Adipocyte (in vitro differentiated cells): ENCODE measurements at regions not wholly inside any gene's neighbourhood (a gene's known extent, or its start where the extent isn't known, plus 50 kb on each side); places are given as distances from the start of the nearest gene placed in this dataset.

Experiments
- DNase-seq: peaks from one replicate; pipeline ENCODE4 v3.0.0-alpha.2; 2015; ENCODE audit warnings: low read depth
- H3K27me3 ChIP-seq: replicated peaks from 2 replicates; pipeline ENCODE4 v1.7.0; 2013; ENCODE audit warnings: mild to moderate bottlenecking, low read length, moderate library complexity; ENCODE audit not compliant: control insufficient read depth, insufficient read depth
- H3K36me3 ChIP-seq: 2 replicates; pipeline ENCODE4 v1.7.0; 2013; ENCODE audit warnings: low read length, mild to moderate bottlenecking, moderate library complexity; ENCODE audit not compliant: control insufficient read depth, insufficient read depth, severe bottlenecking
- H3K4me1 ChIP-seq: 2 replicates; pipeline ENCODE4 v1.7.0; 2013; ENCODE audit warnings: mild to moderate bottlenecking, low read length, moderate library complexity; ENCODE audit not compliant: control insufficient read depth, insufficient read depth
- H3K4me3 ChIP-seq: 2 replicates; pipeline ENCODE4 v1.7.0; 2013; ENCODE audit warnings: mild to moderate bottlenecking, low read length, moderate library complexity
- H3K9ac ChIP-seq: 2 replicates; pipeline ENCODE4 v1.7.0; 2013; ENCODE audit warnings: mild to moderate bottlenecking, low read length, moderate library complexity
- H3K9me3 ChIP-seq: 2 replicates; pipeline ENCODE4 v1.7.0; 2013; ENCODE audit warnings: mild to moderate bottlenecking, low read length, moderate library complexity; ENCODE audit not compliant: control insufficient read depth

- Histone ChIP-seq H3K27me3 (peaks cover 2% of the 10 kb centered on the region), H3K9ac (no peak overlapping the region), H3K4me3 (no peak overlapping the region), H3K9me3 (peaks cover 10% of the 10 kb centered on the region), H3K36me3 (no peaks in the 10 kb centered on the region), H3K4me1 (no peaks in the 10 kb centered on the region)
- no peak for DNase-seq
Measured at GRCh38 chr14:23805761-23806160, 147.8 kb upstream of the DHRS4 start.

- Histone ChIP-seq H3K9ac (no peak overlapping the region), H3K4me1 (no peaks in the 10 kb centered on the region), H3K27me3 (no peaks in the 10 kb centered on the region), H3K4me3 (no peak overlapping the region), H3K9me3 (peaks cover 11% of the 10 kb centered on the region), H3K36me3 (no peaks in the 10 kb centered on the region)
- DNase-seq, result no peak
Measured at GRCh38 chr14:23814527-23815256, 138.9 kb upstream of the DHRS4 start.

GRCh38 chr14:23816371-23816770, 137.2 kb upstream of the DHRS4 start:
- Histone ChIP-seq H3K9me3 (peaks cover 11% of the 10 kb centered on the region), H3K36me3 (no peaks in the 10 kb centered on the region), H3K27me3 (no peaks in the 10 kb centered on the region), H3K9ac (no peak overlapping the region), H3K4me3 (no peak overlapping the region), H3K4me1 (no peaks in the 10 kb centered on the region)
- no peak for DNase-seq

GRCh38 chr14:23817164-23817767, 136.3 kb upstream of the DHRS4 start:
- peaks cover 11% of the 10 kb centered on the region for H3K9me3 ChIP-seq
- no peaks in the 10 kb centered on the region for H3K36me3 ChIP-seq
- H3K4me3 ChIP-seq, result no peak overlapping the region
- H3K9ac ChIP-seq, result no peak overlapping the region
- H3K27me3 ChIP-seq, result peaks cover 2% of the 10 kb centered on the region
- DNase-seq, result no peak
- no peaks in the 10 kb centered on the region for H3K4me1 ChIP-seq

- Histone ChIP-seq H3K36me3 (no peaks in the 10 kb centered on the region), H3K9me3 (no peaks in the 10 kb centered on the region), H3K27me3 (peaks cover 13% of the 10 kb centered on the region), H3K9ac (no peak overlapping the region), H3K4me1 (peaks cover 13% of the 10 kb centered on the region), H3K4me3 (no peak overlapping the region)
- no peak for DNase-seq
Measured at GRCh38 chr14:23827100-23827892, 126.3 kb upstream of the DHRS4 start.

GRCh38 chr14:23828001-23828400, 125.6 kb upstream of the DHRS4 start:
- peaks cover 12% of the 10 kb centered on the region for H3K27me3 ChIP-seq
- H3K4me1 ChIP-seq, result peaks cover 13% of the 10 kb centered on the region
- DNase-seq, result no peak
- no peak overlapping the region for H3K9ac ChIP-seq
- H3K4me3 ChIP-seq, result no peak overlapping the region
- no peaks in the 10 kb centered on the region for H3K36me3 ChIP-seq
- no peaks in the 10 kb centered on the region for H3K9me3 ChIP-seq

- Histone ChIP-seq H3K27me3 (peaks cover 12% of the 10 kb centered on the region), H3K9ac (no peak overlapping the region), H3K4me3 (no peak overlapping the region), H3K9me3 (no peaks in the 10 kb centered on the region), H3K4me1 (peaks cover 13% of the 10 kb centered on the region), H3K36me3 (no peaks in the 10 kb centered on the region)
- no peak for DNase-seq
Measured at GRCh38 chr14:23828616-23829015, 125.0 kb upstream of the DHRS4 start.

GRCh38 chr14:23829736-23830471, 123.7 kb upstream of the DHRS4 start:
- Histone ChIP-seq H3K9me3 (no peaks in the 10 kb centered on the region), H3K27me3 (peaks cover 9% of the 10 kb centered on the region), H3K9ac (no peak overlapping the region), H3K36me3 (no peaks in the 10 kb centered on the region), H3K4me3 (no peak overlapping the region), H3K4me1 (peaks cover 13% of the 10 kb centered on the region)
- peak; percentile 86 for DNase-seq

- no peaks in the 10 kb centered on the region for H3K36me3 ChIP-seq
- H3K4me3 ChIP-seq, result no peak overlapping the region
- H3K9me3 ChIP-seq, result no peaks in the 10 kb centered on the region
- peaks cover 13% of the 10 kb centered on the region for H3K4me1 ChIP-seq
- peaks cover 9% of the 10 kb centered on the region for H3K27me3 ChIP-seq
- no peak overlapping the region for H3K9ac ChIP-seq
- DNase-seq, result no peak
Measured at GRCh38 chr14:23831596-23831995, 122.0 kb upstream of the DHRS4 start.

GRCh38 chr14:23861666-23862065, 91.9 kb upstream of the DHRS4 start:
- H3K4me1 ChIP-seq, result no peaks in the 10 kb centered on the region
- H3K9me3 ChIP-seq, result no peaks in the 10 kb centered on the region
- no peaks in the 10 kb centered on the region for H3K36me3 ChIP-seq
- peaks cover 28% of the 10 kb centered on the region for H3K27me3 ChIP-seq
- H3K9ac ChIP-seq, result no peak overlapping the region
- no peak overlapping the region for H3K4me3 ChIP-seq
- no peak for DNase-seq

GRCh38 chr14:23862513-23862912, 91.1 kb upstream of the DHRS4 start:
- H3K4me1 ChIP-seq, result no peaks in the 10 kb centered on the region
- H3K9me3 ChIP-seq, result no peaks in the 10 kb centered on the region
- DNase-seq, result no peak
- H3K27me3 ChIP-seq, result peaks cover 28% of the 10 kb centered on the region
- no peak overlapping the region for H3K4me3 ChIP-seq
- no peaks in the 10 kb centered on the region for H3K36me3 ChIP-seq
- H3K9ac ChIP-seq, result no peak overlapping the region
